Activated naive CD8-positive, alpha-beta T cell (primary cell): ENCODE measurements at regions not wholly inside any gene's neighbourhood (a gene's known extent, or its start where the extent isn't known, plus 50 kb on each side); places are given as distances from the start of the nearest gene placed in this dataset.
A peak's percentile ranks its signal among the peaks of the same experiment; 100 is the strongest.

ENCODE experiments used
- H3K27ac Mint-ChIP-seq: one replicate; pipeline ENCODE4 v1.8.0; 2021; ENCODE audit warnings: mixed read lengths
- H3K27me3 Mint-ChIP-seq: one replicate; pipeline ENCODE4 v1.8.0; 2021; ENCODE audit warnings: mixed read lengths
- H3K36me3 Mint-ChIP-seq: one replicate; pipeline ENCODE4 v1.8.0; 2021; ENCODE audit warnings: mixed read lengths
- H3K4me1 Mint-ChIP-seq: one replicate; pipeline ENCODE4 v1.8.0; 2021; ENCODE audit warnings: low read depth, mixed read lengths
- H3K4me3 Mint-ChIP-seq: one replicate; pipeline ENCODE4 v1.8.0; 2021; ENCODE audit warnings: mild to moderate bottlenecking, mixed read lengths
- H3K9me3 Mint-ChIP-seq: one replicate; pipeline ENCODE4 v1.8.0; 2021; ENCODE audit warnings: low read depth, mixed read lengths

- Mint-ChIP-seq H3K27ac (peak overlapping the region; percentile 43), H3K4me3 (peak overlapping the region; percentile 46), H3K36me3 (peaks cover 5% of the 10 kb centered on the region), H3K4me1 (peaks cover 71% of the 10 kb centered on the region), H3K9me3 (peaks cover 3% of the 10 kb centered on the region), H3K27me3 (no peaks in the 10 kb centered on the region)
These were observed 436.6 kb downstream of the FUT8 start for GRCh38 chr14:65849091-65849490.

- Mint-ChIP-seq H3K9me3 (peaks cover 7% of the 10 kb centered on the region), H3K4me1 (peaks cover 67% of the 10 kb centered on the region), H3K27ac (no peak overlapping the region), H3K36me3 (peaks cover 5% of the 10 kb centered on the region), H3K4me3 (no peak overlapping the region), H3K27me3 (no peaks in the 10 kb centered on the region)
These were observed 437.0 kb downstream of the FUT8 start for GRCh38 chr14:65849558-65849957.

- peaks cover 5% of the 10 kb centered on the region for H3K36me3 Mint-ChIP-seq
- H3K27ac Mint-ChIP-seq: peak overlapping the region; percentile 83
- H3K27me3 Mint-ChIP-seq: no peaks in the 10 kb centered on the region
- H3K4me3 Mint-ChIP-seq: peak overlapping the region; percentile 32
- peaks cover 8% of the 10 kb centered on the region for H3K9me3 Mint-ChIP-seq
- H3K4me1 Mint-ChIP-seq: peaks cover 59% of the 10 kb centered on the region
These were observed 438.1 kb downstream of the FUT8 start for GRCh38 chr14:65850429-65851135.

GRCh38 chr14:65852689-65853088 lies 440.2 kb downstream of the FUT8 start:
- H3K27me3 Mint-ChIP-seq: no peaks in the 10 kb centered on the region
- peaks cover 8% of the 10 kb centered on the region for H3K9me3 Mint-ChIP-seq
- peaks cover 5% of the 10 kb centered on the region for H3K36me3 Mint-ChIP-seq
- H3K4me3 Mint-ChIP-seq: no peak overlapping the region
- no peak overlapping the region for H3K27ac Mint-ChIP-seq
- peaks cover 38% of the 10 kb centered on the region for H3K4me1 Mint-ChIP-seq

GRCh38 chr14:65853407-65853955 lies 441.0 kb downstream of the FUT8 start:
- peaks cover 8% of the 10 kb centered on the region for H3K9me3 Mint-ChIP-seq

GRCh38 chr14:65854215-65854614 lies 441.7 kb downstream of the FUT8 start:
- Mint-ChIP-seq H3K4me1 (peaks cover 33% of the 10 kb centered on the region), H3K27me3 (no peaks in the 10 kb centered on the region), H3K27ac (no peak overlapping the region), H3K36me3 (peaks cover 5% of the 10 kb centered on the region), H3K9me3 (peaks cover 9% of the 10 kb centered on the region), H3K4me3 (no peak overlapping the region)

More at GRCh38 chr14:65853407-65853955, 441.0 kb downstream of the FUT8 start:
- H3K36me3 Mint-ChIP-seq: peaks cover 5% of the 10 kb centered on the region
- H3K4me1 Mint-ChIP-seq: peaks cover 36% of the 10 kb centered on the region
- no peak overlapping the region for H3K4me3 Mint-ChIP-seq
- H3K27me3 Mint-ChIP-seq: no peaks in the 10 kb centered on the region
- H3K27ac Mint-ChIP-seq: no peak overlapping the region

- Mint-ChIP-seq H3K9me3 (peaks cover 5% of the 10 kb centered on the region), H3K4me1 (peaks cover 64% of the 10 kb centered on the region), H3K27me3 (no peaks in the 10 kb centered on the region), H3K4me3 (peak overlapping the region; percentile 1), H3K27ac (peak overlapping the region; percentile 35), H3K36me3 (no peaks in the 10 kb centered on the region)
These were observed 448.6 kb downstream of the FUT8 start for GRCh38 chr14:65860956-65861611.

- Mint-ChIP-seq H3K9me3 (peaks cover under 1% of the 10 kb centered on the region), H3K4me3 (no peak overlapping the region), H3K4me1 (peaks cover 66% of the 10 kb centered on the region), H3K27me3 (no peaks in the 10 kb centered on the region), H3K27ac (no peak overlapping the region), H3K36me3 (no peaks in the 10 kb centered on the region)
These were observed 452.0 kb downstream of the FUT8 start for GRCh38 chr14:65864549-65864948.

- Mint-ChIP-seq H3K9me3 (no peaks in the 10 kb centered on the region), H3K4me3 (no peak overlapping the region), H3K27me3 (no peaks in the 10 kb centered on the region), H3K27ac (peak overlapping the region; percentile 11), H3K36me3 (no peaks in the 10 kb centered on the region), H3K4me1 (peaks cover 65% of the 10 kb centered on the region)
These were observed 452.5 kb downstream of the FUT8 start for GRCh38 chr14:65864984-65865383.

- H3K27ac Mint-ChIP-seq: no peak overlapping the region
- H3K9me3 Mint-ChIP-seq: no peaks in the 10 kb centered on the region
- peaks cover 2% of the 10 kb centered on the region for H3K36me3 Mint-ChIP-seq
- no peaks in the 10 kb centered on the region for H3K27me3 Mint-ChIP-seq
- peaks cover 56% of the 10 kb centered on the region for H3K4me1 Mint-ChIP-seq
- no peak overlapping the region for H3K4me3 Mint-ChIP-seq
These were observed 453.9 kb downstream of the FUT8 start for GRCh38 chr14:65866448-65866847.

- Mint-ChIP-seq H3K9me3 (no peaks in the 10 kb centered on the region), H3K4me1 (peaks cover 51% of the 10 kb centered on the region), H3K4me3 (no peak overlapping the region), H3K27ac (no peak overlapping the region), H3K36me3 (peaks cover 2% of the 10 kb centered on the region), H3K27me3 (no peaks in the 10 kb centered on the region)
These were observed 454.4 kb downstream of the FUT8 start for GRCh38 chr14:65866886-65867285.

GRCh38 chr14:65867333-65867732 lies 454.8 kb downstream of the FUT8 start:
- Mint-ChIP-seq H3K4me1 (peaks cover 47% of the 10 kb centered on the region), H3K4me3 (no peak overlapping the region), H3K9me3 (no peaks in the 10 kb centered on the region), H3K27me3 (no peaks in the 10 kb centered on the region), H3K27ac (no peak overlapping the region), H3K36me3 (peaks cover 2% of the 10 kb centered on the region)

GRCh38 chr14:65872536-65872935 lies 460.0 kb downstream of the FUT8 start:
- Mint-ChIP-seq H3K27ac (no peak overlapping the region), H3K9me3 (no peaks in the 10 kb centered on the region), H3K4me3 (no peak overlapping the region), H3K27me3 (no peaks in the 10 kb centered on the region), H3K4me1 (peaks cover 5% of the 10 kb centered on the region), H3K36me3 (peaks cover 2% of the 10 kb centered on the region)

- Mint-ChIP-seq H3K27ac (peak overlapping the region; percentile 81), H3K27me3 (no peaks in the 10 kb centered on the region), H3K36me3 (peaks cover 5% of the 10 kb centered on the region), H3K4me3 (peak overlapping the region; percentile 44), H3K9me3 (no peaks in the 10 kb centered on the region), H3K4me1 (peaks cover 13% of the 10 kb centered on the region)
These were observed 464.6 kb downstream of the FUT8 start for GRCh38 chr14:65877166-65877565.

- H3K36me3 Mint-ChIP-seq: peaks cover 5% of the 10 kb centered on the region
- H3K4me3 Mint-ChIP-seq: peak overlapping the region; percentile 32
- H3K9me3 Mint-ChIP-seq: no peaks in the 10 kb centered on the region
- no peaks in the 10 kb centered on the region for H3K27me3 Mint-ChIP-seq
- peaks cover 13% of the 10 kb centered on the region for H3K4me1 Mint-ChIP-seq
- peak overlapping the region; percentile 81 for H3K27ac Mint-ChIP-seq
These were observed 465.1 kb downstream of the FUT8 start for GRCh38 chr14:65877624-65878023.
